KMS-11 (cell line): ENCODE measurements at regions not wholly inside any gene's neighbourhood (a gene's known extent, or its start where the extent isn't known, plus 50 kb on each side); places are given as distances from the start of the nearest gene placed in this dataset.

Source experiments
- H2AFZ ChIP-seq: fragments of 200-600 bp; sonication (generic); 2 replicates; pipeline ENCODE4 v1.6.1; 2016; ENCODE audit warnings: antibody characterized with exemption, mixed run types, low read depth
- H3K27ac ChIP-seq: fragments of 200-600 bp; sonication (generic); 2 replicates; pipeline ENCODE4 v1.6.1; 2016; ENCODE audit warnings: mild to moderate bottlenecking, mixed run types
- H3K27me3 ChIP-seq: fragments of 200-600 bp; sonication (generic); 2 replicates; pipeline ENCODE4 v1.6.1; 2017; ENCODE audit warnings: mild to moderate bottlenecking, low read depth, mixed run types, moderate library complexity; ENCODE audit not compliant: insufficient read depth
- H3K36me3 ChIP-seq: fragments of 200-600 bp; sonication (generic); 2 replicates; pipeline ENCODE4 v1.6.1; 2017; ENCODE audit warnings: mild to moderate bottlenecking, mixed run types; ENCODE audit not compliant: insufficient read depth
- H3K4me1 ChIP-seq: fragments of 200-600 bp; sonication (generic); 2 replicates; pipeline ENCODE4 v1.6.1; 2016; ENCODE audit warnings: mild to moderate bottlenecking, low read depth, mixed run types; ENCODE audit not compliant: poor library complexity, severe bottlenecking
- H3K4me2 ChIP-seq: fragments of 200-600 bp; sonication (generic); 2 replicates; pipeline ENCODE4 v1.7.0; 2016; ENCODE audit warnings: mild to moderate bottlenecking, mixed run types
- H3K4me3 ChIP-seq: fragments of 200-600 bp; sonication (generic); IDR thresholded peaks from 2 replicates; pipeline ENCODE4 v1.6.1; 2017; ENCODE audit warnings: low read depth, low read length, mixed read lengths; ENCODE audit not compliant: insufficient read depth
- H3K79me2 ChIP-seq: fragments of 200-600 bp; sonication (generic); 2 replicates; pipeline ENCODE4 v1.6.1; 2016; ENCODE audit warnings: low read depth, mixed run types; ENCODE audit not compliant: insufficient read depth
- H3K9ac ChIP-seq: fragments of 200-600 bp; sonication (generic); 2 replicates; pipeline ENCODE4 v1.6.1; 2016; ENCODE audit warnings: mild to moderate bottlenecking, mixed run types
- H4K20me1 ChIP-seq: fragments of 200-600 bp; sonication (generic); 2 replicates; pipeline ENCODE4 v1.6.1; 2016; ENCODE audit warnings: mild to moderate bottlenecking, mixed run types; ENCODE audit not compliant: insufficient read depth
- TF ChIP-seq, protein P1 (sequence below): fragments of 200-600 bp; sonication (generic); conservative IDR thresholded peaks from 2 replicates; pipeline ENCODE4 v1.6.1; 2017; ENCODE audit warnings: low read depth, mild to moderate bottlenecking, antibody characterized with exemption, low read length, moderate library complexity, mixed read lengths

GRCh38 chr6:94269256-94269655, 849.9 kb upstream of the EPHA7 start:
- Histone ChIP-seq H3K4me2 (no peak overlapping the region), H3K9ac (no peak overlapping the region), H3K4me3 (no peak overlapping the region), H4K20me1 (no peaks in the 10 kb centered on the region), H2AFZ (no peak overlapping the region), H3K27me3 (no peaks in the 10 kb centered on the region), H3K36me3 (no peaks in the 10 kb centered on the region), H3K4me1 (no peaks in the 10 kb centered on the region), H3K79me2 (no peaks in the 10 kb centered on the region), H3K27ac (no peak overlapping the region)
- TF ChIP-seq, protein P1, sequence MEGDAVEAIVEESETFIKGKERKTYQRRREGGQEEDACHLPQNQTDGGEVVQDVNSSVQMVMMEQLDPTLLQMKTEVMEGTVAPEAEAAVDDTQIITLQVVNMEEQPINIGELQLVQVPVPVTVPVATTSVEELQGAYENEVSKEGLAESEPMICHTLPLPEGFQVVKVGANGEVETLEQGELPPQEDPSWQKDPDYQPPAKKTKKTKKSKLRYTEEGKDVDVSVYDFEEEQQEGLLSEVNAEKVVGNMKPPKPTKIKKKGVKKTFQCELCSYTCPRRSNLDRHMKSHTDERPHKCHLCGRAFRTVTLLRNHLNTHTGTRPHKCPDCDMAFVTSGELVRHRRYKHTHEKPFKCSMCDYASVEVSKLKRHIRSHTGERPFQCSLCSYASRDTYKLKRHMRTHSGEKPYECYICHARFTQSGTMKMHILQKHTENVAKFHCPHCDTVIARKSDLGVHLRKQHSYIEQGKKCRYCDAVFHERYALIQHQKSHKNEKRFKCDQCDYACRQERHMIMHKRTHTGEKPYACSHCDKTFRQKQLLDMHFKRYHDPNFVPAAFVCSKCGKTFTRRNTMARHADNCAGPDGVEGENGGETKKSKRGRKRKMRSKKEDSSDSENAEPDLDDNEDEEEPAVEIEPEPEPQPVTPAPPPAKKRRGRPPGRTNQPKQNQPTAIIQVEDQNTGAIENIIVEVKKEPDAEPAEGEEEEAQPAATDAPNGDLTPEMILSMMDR, result no peak

GRCh38 chr6:94260765-94261164, 841.4 kb upstream of the EPHA7 start:
- H3K79me2 ChIP-seq, result no peaks in the 10 kb centered on the region
- H4K20me1 ChIP-seq, result no peaks in the 10 kb centered on the region
- no peaks in the 10 kb centered on the region for H3K36me3 ChIP-seq
- no peak overlapping the region for H3K4me2 ChIP-seq
- H3K27me3 ChIP-seq, result no peaks in the 10 kb centered on the region
- H3K4me3 ChIP-seq, result no peak overlapping the region
- TF ChIP-seq, protein P1, result no peak
- no peak overlapping the region for H2AFZ ChIP-seq
- no peak overlapping the region for H3K27ac ChIP-seq
- H3K9ac ChIP-seq, result no peak overlapping the region
- H3K4me1 ChIP-seq, result no peaks in the 10 kb centered on the region

DNA sequence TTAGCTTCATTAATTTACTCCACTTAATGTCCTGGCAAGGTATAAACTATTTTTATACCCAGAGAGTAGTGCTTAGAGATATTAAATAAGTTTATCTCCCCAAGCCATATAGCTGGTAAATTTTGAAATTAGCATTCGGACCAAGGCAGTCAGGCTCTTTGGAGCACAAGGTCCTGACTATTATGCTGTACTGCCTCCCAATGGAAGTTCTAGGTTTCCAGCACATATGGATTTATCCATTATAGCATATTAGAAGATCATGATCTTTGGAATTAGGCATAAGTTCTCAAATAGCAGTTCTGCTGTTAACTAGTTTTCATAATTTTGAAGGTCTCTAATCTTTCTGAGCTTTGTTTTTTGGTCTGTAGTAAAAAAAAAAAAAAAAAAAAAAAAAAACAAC, 835.3 kb upstream of the EPHA7 start:
- Histone ChIP-seq H3K4me2 (no peak overlapping the region), H3K27ac (no peak overlapping the region), H2AFZ (no peak overlapping the region), H3K79me2 (no peaks in the 10 kb centered on the region), H3K4me1 (no peaks in the 10 kb centered on the region), H3K4me3 (no peak overlapping the region), H4K20me1 (no peaks in the 10 kb centered on the region), H3K27me3 (no peaks in the 10 kb centered on the region), H3K9ac (no peak overlapping the region), H3K36me3 (no peaks in the 10 kb centered on the region)
- TF ChIP-seq, protein P1, result no peak

DNA sequence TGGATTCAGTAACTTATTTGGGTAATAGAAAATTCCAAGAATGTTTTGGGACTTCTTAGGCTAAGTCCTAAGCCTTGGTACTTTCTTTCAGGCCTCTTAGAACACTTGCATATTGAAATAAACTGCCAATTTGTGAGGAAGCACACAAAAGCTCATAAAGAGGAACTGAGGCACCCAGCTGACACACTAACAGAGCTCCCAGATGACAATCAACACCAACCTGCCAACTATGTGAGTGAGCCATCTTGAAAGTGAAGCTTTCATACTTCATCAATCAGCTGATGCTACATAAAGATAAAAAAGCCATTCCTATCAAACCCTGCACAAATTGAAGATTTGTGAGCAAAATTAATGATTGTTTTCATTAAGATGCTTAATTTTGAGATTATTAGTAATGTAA, 832.5 kb upstream of the EPHA7 start:
- H3K27me3 ChIP-seq, result no peaks in the 10 kb centered on the region
- H3K4me2 ChIP-seq, result no peak overlapping the region
- no peak overlapping the region for H3K27ac ChIP-seq
- H2AFZ ChIP-seq, result no peak overlapping the region
- H4K20me1 ChIP-seq, result no peaks in the 10 kb centered on the region
- H3K9ac ChIP-seq, result no peak overlapping the region
- no peaks in the 10 kb centered on the region for H3K4me1 ChIP-seq
- H3K79me2 ChIP-seq, result no peaks in the 10 kb centered on the region
- H3K36me3 ChIP-seq, result no peaks in the 10 kb centered on the region
- H3K4me3 ChIP-seq, result no peak overlapping the region
- TF ChIP-seq, protein P1, result no peak
